RPMI7951 (cell line): ENCODE measurements at regions not wholly inside any gene's neighbourhood (a gene's known extent, or its start where the extent isn't known, plus 50 kb on each side); places are given as distances from the start of the nearest gene placed in this dataset.
A peak's percentile ranks its signal among the peaks of the same experiment; 100 is the strongest.

Experiments
- DNase-seq: peaks from one replicate; pipeline ENCODE4 v3.0.0-alpha.2; 2012; ENCODE audit warnings: low read depth

DNA sequence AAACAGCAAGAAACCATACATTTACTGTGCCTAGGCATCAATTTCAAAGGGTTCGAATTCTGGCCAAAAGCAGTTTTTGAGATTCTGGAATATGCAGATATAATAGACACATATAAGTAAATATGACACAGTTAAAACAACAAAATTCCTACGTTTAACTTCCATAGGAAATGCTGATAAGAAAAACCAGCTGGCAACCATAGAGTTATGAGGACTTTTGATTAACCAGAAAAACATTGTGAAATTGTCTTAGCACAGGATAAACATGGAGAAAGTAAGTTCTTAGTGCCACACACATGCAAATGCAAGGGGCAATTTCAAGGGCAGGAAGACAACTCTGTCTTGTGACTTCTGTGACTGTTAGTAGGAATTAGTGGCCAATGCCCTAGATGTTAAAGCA, 702.1 kb downstream of the TNS3 start:
- DNase-seq, result no peak

DNA sequence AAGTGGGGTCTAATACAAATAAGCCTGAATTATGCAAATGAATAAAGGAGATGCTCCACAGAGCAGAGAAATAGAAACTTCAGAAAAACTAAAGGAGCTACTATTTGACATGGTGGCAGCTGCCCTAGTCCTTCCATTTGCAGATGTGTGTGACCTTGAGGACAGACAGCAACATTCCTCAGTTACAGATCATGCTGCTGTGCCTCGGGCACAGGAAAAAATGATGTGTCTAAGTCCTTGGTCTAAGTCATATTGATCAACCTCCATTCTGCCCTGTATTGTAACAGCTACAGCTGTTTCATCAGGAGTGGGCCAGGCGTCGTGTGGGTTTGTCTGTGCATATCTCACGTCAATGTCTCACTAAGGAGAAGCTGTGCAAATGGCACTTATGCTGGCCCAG, 710.4 kb downstream of the TNS3 start:
- DNase-seq, result peak; percentile 91

DNA sequence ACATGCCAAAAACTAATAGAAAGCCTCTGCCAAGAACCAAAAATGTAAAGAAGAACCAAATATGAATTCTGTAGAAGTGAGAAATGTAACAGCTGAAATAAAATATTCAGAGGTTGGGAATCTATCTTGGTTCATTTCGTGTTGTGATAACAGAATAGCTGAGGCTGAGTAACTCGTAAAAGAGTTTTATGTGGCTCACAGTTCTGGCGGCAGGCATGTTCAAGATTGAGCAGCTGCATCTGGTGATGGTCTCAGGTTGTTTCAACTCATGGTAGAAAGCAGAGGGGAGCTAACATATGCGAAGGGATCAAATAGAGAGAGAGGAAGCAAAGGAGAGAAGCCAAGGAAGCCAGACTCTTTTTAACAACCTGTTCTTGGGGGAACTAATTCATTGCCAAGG, 717.2 kb downstream of the TNS3 start:
- no peak for DNase-seq

DNA sequence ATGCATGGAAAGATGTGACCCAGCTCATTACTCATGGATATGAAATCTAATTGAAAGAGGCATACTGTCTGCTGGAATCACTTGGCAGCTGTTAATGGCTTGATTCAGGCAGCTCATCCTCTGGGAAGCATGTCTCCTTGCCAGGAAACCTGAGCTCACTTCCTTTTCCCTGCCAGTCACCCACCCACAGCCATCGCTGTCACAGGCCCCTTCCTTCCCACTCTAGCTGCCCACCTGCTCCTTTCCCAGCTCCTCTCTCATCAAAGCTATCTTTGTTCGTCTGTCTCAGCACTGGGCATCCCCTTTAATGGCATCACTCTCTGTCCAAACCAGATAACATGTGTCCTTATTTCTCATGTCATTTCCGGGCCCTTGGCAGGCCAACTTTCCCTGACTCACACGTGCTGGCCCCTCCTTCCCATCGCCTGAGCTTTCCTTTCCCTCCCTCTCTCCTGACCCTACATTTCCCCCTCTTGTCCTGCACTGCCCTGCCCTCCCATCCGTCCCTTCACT, 721.9 kb downstream of the TNS3 start:
- peak; percentile 93 for DNase-seq

DNA sequence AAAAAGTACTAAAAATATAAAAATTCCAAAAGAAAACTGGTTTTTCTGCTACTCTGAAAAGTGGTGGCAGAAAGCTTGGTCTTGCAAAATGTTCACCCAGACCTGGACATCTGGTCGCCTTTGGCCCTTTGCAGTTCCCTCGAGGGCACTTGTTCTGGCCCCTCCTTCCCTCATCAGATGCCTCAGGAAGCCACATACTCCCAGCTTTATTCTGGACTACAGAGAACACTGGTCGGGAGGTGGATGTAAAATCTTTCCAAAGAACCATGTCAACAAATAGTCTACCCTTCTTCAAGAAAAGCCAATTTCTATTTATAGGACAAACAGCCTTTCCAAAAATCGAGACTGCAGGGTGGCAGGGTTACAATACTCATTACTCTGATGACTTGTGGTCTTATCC, 726.1 kb downstream of the TNS3 start:
- peak; percentile 93 for DNase-seq

DNA sequence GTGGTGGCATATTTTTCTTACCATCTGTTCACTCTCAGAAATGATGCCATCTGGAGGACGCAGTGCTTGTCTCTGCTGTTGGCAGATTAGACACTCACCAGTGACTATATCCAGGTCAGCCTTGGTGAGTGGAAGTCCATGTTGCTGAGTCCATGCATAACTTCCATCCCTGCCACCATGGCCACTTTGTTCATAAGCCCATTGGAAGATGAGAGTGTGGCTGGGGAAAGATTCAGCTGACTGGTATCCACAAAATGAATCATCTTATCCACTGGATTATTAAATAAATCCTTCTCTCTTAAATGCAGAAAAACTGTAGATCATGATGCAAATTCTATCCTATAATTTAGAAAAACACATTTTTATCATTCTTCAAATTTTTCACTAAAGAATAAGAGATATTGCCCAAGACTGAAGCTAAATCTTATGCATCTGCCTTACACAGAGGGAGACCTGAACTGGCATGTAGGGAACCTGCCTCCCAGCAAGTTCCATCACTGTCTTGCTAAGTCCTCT, 726.9 kb downstream of the TNS3 start:
- peak; percentile 75 for DNase-seq

DNA sequence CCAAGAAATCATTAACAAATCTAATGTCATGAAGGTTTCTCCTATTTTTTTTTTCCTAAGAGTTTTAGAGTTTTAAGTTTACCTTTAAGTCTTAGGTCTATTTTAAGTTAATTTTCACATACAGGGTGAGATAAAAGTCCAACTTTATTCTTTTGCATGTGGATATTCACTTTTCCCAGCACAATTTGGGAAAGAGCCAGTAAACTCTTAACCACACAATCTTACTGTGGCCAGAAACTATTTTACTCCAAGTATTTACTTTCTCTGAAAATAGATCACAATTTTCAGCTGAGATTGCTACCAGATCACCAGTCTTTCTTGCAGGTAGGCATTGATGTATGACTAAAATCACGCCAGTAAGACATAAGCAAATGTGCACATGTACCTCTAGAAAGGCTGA, 728.5 kb downstream of the TNS3 start:
- peak; percentile 62 for DNase-seq

DNA sequence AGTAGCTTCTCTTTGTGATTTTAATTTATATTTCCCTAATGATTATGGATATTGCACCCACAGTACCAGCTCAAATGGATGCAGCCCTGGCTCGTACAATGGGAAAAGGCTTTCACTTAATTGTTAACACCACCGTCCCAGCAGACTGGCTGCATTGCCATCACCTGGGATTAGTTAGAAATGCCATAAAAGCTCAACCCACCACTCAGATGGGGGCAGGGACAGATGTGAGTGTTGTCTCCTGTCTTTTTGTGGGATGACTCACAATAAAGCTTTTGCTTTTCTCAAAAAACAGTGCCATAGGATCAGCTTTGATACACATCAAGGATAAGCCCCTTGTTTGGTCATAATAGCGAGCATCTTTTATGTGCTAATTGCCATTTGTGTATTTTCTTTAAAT, 729.1 kb downstream of the TNS3 start:
- peak; percentile 58 for DNase-seq

DNA sequence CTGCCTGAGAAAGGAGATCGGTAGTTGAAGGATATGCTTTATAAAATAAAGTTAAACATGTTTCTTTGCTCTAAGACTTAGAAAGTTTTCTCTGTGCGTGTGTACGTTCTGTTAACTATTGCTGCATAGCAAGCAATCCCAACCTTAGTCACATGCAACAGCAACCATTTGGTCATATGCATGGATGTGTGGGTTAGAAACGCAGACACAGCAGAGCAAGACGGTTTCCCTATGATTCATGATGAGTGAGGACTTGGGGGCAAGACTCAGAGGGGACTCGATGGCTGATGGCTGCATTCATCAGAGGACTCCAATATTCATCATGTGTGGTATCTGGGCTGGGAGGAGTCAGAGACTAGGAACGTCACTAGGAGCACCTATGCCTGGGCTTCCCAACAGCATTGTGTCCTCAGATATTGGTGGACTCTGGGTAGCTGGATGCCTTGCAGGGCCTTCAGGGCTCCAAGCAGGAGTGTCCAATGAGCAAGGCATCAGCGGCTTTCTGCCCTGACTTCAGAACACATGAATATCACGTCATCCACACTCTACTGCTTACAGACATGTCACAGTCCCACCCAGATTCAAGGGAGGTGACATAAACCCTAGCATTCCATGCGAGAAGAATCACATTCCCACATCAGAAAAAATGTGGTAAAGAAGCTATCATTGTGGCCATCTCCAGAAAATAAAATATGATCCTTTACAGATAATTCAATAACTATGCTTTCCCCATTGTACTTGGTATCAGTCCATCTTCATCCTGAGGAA, 731.2 kb downstream of the TNS3 start:
- peak; percentile 62 for DNase-seq

DNA sequence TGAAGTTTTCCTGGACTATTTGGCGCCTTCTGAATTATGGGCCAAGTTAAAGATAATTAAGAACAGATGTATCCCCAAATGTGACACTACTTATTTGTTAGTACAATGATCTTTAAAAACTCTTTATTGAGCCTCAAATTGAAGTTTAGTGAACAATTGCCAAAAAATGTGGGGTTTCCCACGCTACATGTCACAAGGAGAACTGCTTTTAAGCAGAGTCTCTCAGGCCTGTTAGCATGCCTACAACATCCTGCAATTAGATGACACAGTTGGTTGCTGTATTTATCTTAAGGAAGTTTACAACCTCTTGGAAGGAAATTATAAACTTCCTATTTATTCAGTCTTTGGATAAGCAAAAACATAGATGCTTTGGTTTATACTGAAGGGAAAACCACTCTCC, 733.0 kb downstream of the TNS3 start:
- peak; percentile 79 for DNase-seq

DNA sequence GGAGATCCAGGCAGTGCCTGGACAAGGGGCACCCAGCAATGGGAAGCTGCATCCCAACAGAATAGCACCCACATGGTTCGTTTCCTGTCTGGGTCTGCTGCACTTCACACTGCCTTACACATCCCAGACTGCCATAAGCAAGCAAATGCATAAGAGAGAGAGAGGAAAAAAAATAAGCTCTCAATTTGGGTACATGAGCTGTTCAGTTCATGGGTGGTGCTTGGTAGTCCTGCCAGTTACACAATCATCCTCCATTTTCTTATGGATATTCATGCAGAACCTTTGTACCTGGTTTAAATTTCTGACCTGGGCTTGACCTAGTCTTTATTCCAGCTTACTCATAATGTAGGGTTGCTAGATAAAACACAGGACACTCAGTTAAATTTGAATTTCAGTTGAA, 733.6 kb downstream of the TNS3 start:
- no peak for DNase-seq

DNA sequence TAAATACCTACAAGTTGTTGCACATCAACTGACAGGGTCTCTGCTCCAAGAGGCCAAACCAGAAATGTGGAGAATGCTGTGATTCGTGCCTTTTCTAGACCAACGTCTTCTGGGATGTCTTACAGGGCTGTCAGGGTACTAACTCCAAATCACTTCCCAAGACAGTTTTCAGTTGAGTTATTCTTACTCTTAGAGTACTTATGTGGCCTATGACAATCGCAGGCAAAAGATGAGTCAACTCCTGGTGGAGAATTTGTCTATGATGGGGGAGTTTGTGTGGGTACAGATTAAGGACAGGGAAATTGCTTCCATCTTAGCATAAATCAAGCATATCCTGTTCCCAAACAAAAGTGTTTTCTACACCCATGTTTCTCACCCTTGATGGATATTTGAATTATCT, 734.8 kb downstream of the TNS3 start:
- peak; percentile 62 for DNase-seq

DNA sequence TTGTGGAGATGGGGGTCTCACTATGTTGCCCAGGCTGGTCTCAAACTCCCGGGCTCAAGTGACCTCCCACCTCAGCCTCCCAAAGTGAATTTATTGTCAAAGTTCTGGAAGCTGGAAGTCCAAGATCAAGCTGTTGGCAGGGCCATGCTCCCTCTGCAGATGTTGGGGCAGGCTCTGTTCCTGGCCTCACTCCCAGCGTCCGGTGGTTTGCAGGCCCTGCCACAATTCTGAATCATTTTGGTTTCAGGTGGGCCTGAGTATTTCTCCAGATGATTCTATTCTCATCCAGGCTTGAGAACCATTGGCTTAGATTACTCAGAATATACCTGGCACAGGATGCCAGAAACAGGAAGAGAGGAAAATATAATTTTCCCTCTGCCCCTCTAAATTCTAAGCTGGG, 737.4 kb downstream of the TNS3 start:
- peak; percentile 90 for DNase-seq

DNA sequence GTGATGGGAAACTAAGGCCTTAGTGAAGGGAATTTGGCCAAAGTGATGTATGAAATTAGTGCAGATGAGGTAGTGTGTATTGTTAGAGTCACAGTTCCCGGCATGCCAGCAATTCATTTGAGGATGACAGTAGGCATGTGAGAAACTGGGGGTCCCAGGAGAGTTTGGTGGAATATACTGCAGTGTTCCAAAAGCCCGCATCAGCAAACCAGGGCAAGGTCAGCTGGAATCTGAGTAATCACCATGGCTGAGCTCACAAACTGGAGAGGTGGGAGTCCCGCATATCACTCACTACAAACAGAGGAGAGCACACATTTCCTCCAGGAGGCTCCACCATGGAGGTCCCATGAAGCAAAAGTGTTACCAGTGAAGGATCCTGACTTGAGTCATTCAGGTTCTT, 740.7 kb downstream of the TNS3 start:
- DNase-seq, result no peak

DNA sequence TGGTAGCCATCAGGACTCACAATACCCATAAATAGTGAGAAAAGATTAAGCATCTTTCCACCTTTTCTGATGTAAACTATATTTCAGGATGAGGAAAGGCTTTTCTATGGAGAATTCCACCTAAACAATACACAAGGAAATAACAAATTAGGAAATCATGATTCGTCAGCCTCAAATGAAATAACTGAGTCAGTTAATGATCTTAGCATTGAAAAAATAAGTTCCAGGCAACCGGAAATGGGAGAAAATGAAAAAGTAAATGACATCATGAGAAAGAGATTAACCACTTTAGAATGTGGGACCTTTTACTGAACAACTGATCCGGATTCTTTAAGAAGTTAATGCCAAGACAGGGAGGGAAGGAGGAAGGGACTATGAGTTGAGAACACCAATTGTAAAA, 742.3 kb downstream of the TNS3 start:
- peak; percentile 50 for DNase-seq

DNA sequence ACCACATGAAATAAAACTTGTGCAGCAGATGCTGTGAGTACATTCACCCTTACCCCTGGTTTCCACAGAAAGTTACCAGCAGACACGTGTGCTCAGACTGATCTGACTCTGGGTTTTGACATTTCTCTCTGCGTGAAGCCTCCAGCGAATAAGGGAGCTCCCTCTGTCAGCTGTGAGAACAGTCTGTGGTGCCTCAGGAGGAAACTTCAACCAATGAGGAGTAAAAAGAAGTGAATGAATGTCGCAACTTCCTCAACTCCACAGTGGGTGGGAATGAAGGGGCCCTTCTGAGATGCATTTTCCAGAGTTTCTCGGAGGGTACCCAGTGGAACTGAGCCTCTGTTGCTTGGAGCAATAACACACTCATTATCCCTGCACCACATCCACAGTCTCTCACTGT, 743.4 kb downstream of the TNS3 start:
- DNase-seq, result no peak

DNA sequence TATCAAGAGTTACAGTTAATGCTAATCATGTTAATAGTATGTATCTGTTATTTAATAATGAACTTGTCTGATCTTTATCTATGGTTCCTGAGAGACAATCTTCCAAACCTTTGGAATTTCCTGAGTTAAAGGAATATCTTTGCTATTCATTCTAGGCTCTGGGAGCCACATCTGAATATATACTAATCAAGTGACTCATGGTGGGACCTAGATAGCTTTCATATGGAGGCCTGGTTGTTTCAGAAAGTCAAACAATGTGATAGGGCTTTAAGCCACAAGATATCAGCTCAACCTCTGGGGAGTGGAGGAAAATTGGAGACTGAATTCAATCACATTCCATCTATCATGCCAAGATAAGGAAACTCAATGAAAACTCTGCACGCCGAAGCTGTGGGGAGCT, 746.4 kb downstream of the TNS3 start:
- DNase-seq, result peak; percentile 29

DNA sequence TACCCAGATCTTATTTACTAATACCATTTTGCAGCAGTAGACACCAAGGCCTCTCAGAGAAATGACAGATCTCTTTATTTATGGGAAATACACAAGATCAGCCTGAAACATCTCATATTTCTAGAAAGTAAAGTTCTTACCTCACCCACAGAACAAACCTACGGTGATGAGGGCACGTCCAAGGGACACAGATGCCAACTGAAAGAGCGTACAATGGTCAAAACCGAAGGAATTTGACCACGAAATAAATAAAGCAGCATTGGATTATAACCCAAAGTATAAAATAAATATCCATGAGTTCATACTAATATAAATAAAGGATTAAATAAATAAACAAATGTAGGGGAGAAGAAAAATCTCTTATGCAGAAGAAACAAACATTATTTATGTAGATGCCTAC, 747.0 kb downstream of the TNS3 start:
- no peak for DNase-seq

DNA sequence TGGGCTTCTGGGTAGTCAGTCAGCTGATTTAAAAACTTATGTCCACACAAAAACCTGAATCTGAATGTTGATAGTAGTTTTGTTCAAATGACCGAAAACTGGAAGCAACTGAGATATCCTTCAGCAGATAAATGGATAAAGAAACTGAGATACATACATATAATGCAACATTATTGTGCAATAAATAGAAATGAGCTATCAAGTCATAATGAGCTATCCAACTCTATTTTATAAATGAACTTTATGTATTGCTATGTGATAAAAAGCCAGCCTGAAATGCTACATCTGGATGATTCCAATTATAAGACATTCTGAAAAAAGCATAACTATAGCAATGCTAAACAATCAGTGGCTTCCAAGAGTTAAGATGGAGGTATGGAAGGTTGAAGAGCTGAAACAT, 748.7 kb downstream of the TNS3 start:
- no peak for DNase-seq

DNA sequence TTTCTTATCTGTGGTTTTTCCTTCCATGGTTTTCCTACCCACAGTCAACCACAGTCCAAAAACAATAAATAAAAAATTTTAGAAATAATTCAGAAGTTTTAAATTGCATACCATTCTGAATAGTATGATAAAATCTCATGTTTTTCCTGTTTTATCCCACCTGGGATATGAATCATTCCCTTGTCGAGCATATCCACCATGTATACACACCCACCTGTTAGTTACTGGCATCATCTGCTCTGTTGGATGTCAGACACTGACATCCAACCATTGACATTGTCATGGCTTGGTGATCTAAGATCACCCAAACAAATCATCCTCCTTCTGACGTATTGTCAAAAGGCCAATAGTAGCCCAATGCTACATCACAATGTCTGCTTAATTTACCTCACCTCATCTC, 749.8 kb downstream of the TNS3 start:
- DNase-seq, result no peak

DNA sequence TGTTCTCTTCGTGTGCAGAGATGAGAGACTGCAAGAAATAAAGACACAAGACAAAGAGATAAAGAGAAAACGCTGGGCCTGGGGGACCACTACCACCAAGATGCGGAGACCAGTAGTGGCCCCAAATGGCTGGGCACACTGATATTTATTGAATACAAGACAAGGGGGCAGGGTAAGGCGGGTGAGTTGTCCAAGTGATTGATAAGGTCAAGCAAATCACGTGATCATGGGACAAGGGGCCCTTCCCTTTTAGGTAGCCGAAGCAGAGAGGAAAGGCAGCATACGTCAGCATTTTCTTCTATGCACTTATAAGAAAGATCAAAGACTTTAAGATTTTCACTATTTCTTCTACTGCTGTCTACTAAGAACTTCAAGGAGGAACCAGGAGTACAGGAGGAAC, 762.1 kb downstream of the TNS3 start:
- DNase-seq, result no peak

DNA sequence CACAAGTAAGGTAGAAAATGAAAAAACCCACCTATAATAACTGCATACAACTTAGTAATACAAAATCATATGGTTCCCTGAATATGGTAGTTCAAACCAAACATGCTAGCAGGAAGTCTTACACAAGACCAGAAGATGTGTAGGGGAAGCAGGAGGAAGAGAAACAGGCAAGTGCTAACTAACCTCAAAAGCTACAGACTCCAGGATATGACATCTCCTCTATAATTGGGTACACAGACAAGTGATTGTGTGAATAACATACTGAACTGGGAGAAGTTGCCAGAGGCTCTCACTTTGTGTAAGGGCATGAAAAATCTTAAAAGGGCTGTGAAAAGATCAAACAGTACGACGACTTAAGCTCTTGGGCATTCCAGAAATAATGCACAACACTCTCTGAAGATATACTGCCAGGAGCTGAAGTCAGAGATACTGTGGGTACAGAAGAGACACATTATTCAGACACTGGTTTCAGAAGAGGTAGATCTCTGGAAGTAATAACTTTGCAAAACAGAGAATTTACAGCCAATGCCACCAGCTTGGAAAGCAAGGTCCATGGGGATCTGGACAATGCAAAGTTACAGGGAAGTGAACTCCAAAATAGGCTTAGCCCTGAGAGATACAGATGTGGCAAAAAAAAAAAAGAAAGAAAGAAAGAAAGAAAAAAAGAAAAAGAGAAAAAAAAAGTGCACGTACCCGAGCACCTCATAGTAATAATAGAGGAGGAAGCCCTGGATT, 767.2 kb downstream of the TNS3 start:
- peak; percentile 62 for DNase-seq

DNA sequence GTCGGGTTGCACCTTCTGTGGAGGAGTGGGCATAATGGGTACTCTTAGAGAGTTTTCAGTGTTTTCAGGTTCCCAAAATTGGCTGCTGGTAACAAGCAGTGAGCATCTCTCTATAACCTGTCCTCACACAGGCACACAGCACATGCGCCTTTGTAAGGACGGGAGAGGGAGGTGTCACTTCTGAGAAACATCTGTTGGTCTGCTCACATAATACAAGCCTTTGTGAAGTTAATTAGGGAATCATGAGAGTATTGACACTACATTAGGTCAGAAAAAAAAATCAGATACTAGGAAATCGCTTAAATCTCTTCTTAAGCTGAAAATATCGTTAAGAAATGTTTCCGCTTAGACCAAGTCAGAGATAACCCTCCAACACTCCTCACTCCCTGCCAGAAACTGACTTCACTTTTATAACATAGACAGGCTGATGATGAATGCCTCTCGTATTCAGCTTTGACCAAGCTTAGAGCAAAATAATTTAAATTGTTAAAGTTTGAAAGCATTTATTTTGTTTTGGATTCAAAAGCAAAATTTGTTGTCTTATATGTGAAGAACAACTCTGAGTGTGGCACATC, 769.7 kb downstream of the TNS3 start:
- DNase-seq, result peak; percentile 43
